Adrenal gland (tissue), 5 donors: ENCODE measurements at regions not wholly inside any gene's neighbourhood (a gene's known extent, or its start where the extent isn't known, plus 50 kb on each side); places are given as distances from the start of the nearest gene placed in this dataset.

ENCODE experiments used
- POLR2A ChIP-seq, 2 donors: fragments of 450-650 bp; IDR thresholded peaks; one replicate each; pipeline ENCODE4 v1.6.1; 2017; ENCODE audit warnings: antibody characterized with exemption in 2 of 2, mild to moderate bottlenecking in 2 of 2, moderate library complexity in 1 of 2
- TF ChIP-seq, protein P1 (sequence below), 6 experiments: fragments of 450-650 bp in 4 of 6; fragments of 200-600 bp in 2 of 6; sonication (generic) in 1 of 6; IDR thresholded peaks; 1 replicate in 5 of 6; 2 replicates in 1 of 6; pipeline versions ENCODE4 v1.5.1 to v1.8.0; 2016 to 2021; ENCODE audit warnings: antibody characterized with exemption in 6 of 6, mild to moderate bottlenecking in 2 of 6, moderate library complexity in 1 of 6
- donor health status: DM: no; HTN: no; CAD: no.

DNA sequence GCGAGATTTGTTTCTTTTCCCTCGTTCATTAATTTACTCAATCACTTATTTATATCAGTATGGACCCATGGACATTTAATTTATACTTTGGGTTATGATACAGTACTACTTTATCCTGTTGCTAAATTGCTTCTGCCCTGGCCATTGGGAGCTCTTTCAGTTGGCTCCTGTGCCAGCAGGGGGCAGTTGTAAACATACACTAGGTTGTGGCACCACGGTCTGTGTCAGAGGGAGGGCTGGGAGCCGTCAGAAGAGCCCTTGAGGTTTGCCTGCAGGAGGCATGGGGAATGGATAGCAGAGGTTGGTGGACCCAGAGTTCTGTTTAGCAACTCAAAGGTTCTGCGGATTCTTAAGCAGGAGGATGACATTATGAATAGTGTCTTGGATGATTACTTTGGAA is 94.3 kb downstream of the ERCC5 start:
- TF ChIP-seq, protein P1, sequence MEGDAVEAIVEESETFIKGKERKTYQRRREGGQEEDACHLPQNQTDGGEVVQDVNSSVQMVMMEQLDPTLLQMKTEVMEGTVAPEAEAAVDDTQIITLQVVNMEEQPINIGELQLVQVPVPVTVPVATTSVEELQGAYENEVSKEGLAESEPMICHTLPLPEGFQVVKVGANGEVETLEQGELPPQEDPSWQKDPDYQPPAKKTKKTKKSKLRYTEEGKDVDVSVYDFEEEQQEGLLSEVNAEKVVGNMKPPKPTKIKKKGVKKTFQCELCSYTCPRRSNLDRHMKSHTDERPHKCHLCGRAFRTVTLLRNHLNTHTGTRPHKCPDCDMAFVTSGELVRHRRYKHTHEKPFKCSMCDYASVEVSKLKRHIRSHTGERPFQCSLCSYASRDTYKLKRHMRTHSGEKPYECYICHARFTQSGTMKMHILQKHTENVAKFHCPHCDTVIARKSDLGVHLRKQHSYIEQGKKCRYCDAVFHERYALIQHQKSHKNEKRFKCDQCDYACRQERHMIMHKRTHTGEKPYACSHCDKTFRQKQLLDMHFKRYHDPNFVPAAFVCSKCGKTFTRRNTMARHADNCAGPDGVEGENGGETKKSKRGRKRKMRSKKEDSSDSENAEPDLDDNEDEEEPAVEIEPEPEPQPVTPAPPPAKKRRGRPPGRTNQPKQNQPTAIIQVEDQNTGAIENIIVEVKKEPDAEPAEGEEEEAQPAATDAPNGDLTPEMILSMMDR (IDR thresholded peaks at IDR 0.05): no peak
- TF ChIP-seq POLR2A (IDR thresholded peaks at IDR 0.05): no peak
